Tibial artery (tissue), 4 donors: ENCODE measurements at regions not wholly inside any gene's neighbourhood (a gene's known extent, or its start where the extent isn't known, plus 50 kb on each side); places are given as distances from the start of the nearest gene placed in this dataset.

ENCODE experiments used
- DNase-seq, 2 donors: peaks; one replicate each; pipeline ENCODE4 v3.0.0-alpha.2; 2019
- H3K27ac ChIP-seq, 2 donors: fragments of 200-600 bp; sonication (generic) in 1 of 2; 1 replicate in 1 of 2; 2 replicates in 1 of 2; pipeline ENCODE4 v1.5.1; 2018 to 2019; ENCODE audit warnings: mild to moderate bottlenecking in 1 of 2
- H3K27me3 ChIP-seq, 2 donors: fragments of 200-600 bp; sonication (generic) in 1 of 2; one replicate each; pipeline versions ENCODE4 v1.5.1 to v1.6.0; 2016 to 2019
- H3K36me3 ChIP-seq, 3 donors: fragments of 200-600 bp; sonication (generic) in 2 of 3; one replicate each; pipeline ENCODE4 v1.5.1; 2016 to 2019; ENCODE audit warnings: mild to moderate bottlenecking in 2 of 3
- H3K4me1 ChIP-seq, 4 donors: fragments of 200-600 bp; sonication (generic) in 2 of 4; 1 replicate in 3 of 4; 2 replicates in 1 of 4; pipeline ENCODE4 v1.5.1; 2016 to 2019
- H3K4me3 ChIP-seq, 2 donors: fragments of 200-600 bp; sonication (generic) in 1 of 2; 1 replicate in 1 of 2; 2 replicates in 1 of 2; pipeline ENCODE4 v1.5.1; 2018 to 2019; ENCODE audit warnings: mild to moderate bottlenecking in 2 of 2
- H3K9me3 ChIP-seq, 3 donors: fragments of 200-600 bp; sonication (generic) in 1 of 3; one replicate each; pipeline ENCODE4 v1.5.1; 2016 to 2019
- CTCF ChIP-seq, 2 experiments: fragments of 200-600 bp in 1 of 2; fragments of 450-650 bp in 1 of 2; IDR thresholded peaks; one replicate each; pipeline ENCODE4 v1.5.1; 2017 to 2019; ENCODE audit warnings: antibody characterized with exemption in 2 of 2, mild to moderate bottlenecking in 1 of 2, moderate library complexity in 1 of 2
- intact Hi-C: fragments of 100-400 bp; cut with DNase I; formaldehyde crosslinking; loops from one replicate; pipeline ENCODE4 v1.15.0; 2023; ENCODE audit warnings: low total_unique reads

- intact Hi-C loops = no loop called here
- Histone ChIP-seq H3K36me3 (no peaks in the 10 kb centered on the region), H3K4me3 (no peak overlapping the region), H3K4me1 (no peaks in the 10 kb centered on the region), H3K9me3 (no peaks in the 10 kb centered on the region), H3K27ac (no peak overlapping the region), H3K27me3 (peaks cover 0 to 48% of the 10 kb centered on the region in 2 donors)
- no peak for TF ChIP-seq CTCF (IDR thresholded peaks at IDR 0.05)
- DNase-seq = no peak
Observed at GRCh38 chr11:134468081-134468668, 56.1 kb upstream of the B3GAT1 start.

- Histone ChIP-seq H3K27ac (no peak overlapping the region), H3K36me3 (no peaks in the 10 kb centered on the region), H3K9me3 (no peaks in the 10 kb centered on the region), H3K4me3 (no peak overlapping the region), H3K27me3 (peaks cover 0 to 38% of the 10 kb centered on the region in 2 donors), H3K4me1 (no peaks in the 10 kb centered on the region)
- TF ChIP-seq CTCF (IDR thresholded peaks at IDR 0.05) = no peak
- intact Hi-C loops = no loop called here
- DNase-seq = no peak
Observed at GRCh38 chr11:134466610-134467567, 54.8 kb upstream of the B3GAT1 start.

- no peaks in the 10 kb centered on the region for H3K4me1 ChIP-seq
- peaks cover 0 to 32% of the 10 kb centered on the region in 2 donors for H3K27me3 ChIP-seq
- DNase-seq = no peak
- no peak overlapping the region for H3K4me3 ChIP-seq
- TF ChIP-seq CTCF (IDR thresholded peaks at IDR 0.05) = no peak
- no peak overlapping the region for H3K27ac ChIP-seq
- H3K36me3 ChIP-seq = no peaks in the 10 kb centered on the region
- no peaks in the 10 kb centered on the region for H3K9me3 ChIP-seq
- intact Hi-C loops = no loop called here
Observed at GRCh38 chr11:134466156-134466555, 54.1 kb upstream of the B3GAT1 start.

- Histone ChIP-seq H3K36me3 (no peaks in the 10 kb centered on the region), H3K27me3 (peaks cover 0 to 29% of the 10 kb centered on the region in 2 donors), H3K4me3 (no peak overlapping the region), H3K4me1 (no peaks in the 10 kb centered on the region), H3K9me3 (no peaks in the 10 kb centered on the region), H3K27ac (no peak overlapping the region)
- no peak for TF ChIP-seq CTCF (IDR thresholded peaks at IDR 0.05)
- DNase-seq = no peak
- intact Hi-C loops = no loop called here
Observed at GRCh38 chr11:134464981-134465730, 53.1 kb upstream of the B3GAT1 start.

- TF ChIP-seq CTCF (IDR thresholded peaks at IDR 0.05) = no peak
- Histone ChIP-seq H3K4me3 (no peak overlapping the region), H3K27me3 (peaks cover 0 to 29% of the 10 kb centered on the region in 2 donors), H3K9me3 (no peaks in the 10 kb centered on the region), H3K27ac (no peak overlapping the region), H3K4me1 (no peaks in the 10 kb centered on the region), H3K36me3 (no peaks in the 10 kb centered on the region)
- intact Hi-C loops = no loop called here
- no peak for DNase-seq
Observed at GRCh38 chr11:134464196-134464595, 52.2 kb upstream of the B3GAT1 start.
